T follicular helper cell (primary cell): ENCODE measurements at regions not wholly inside any gene's neighbourhood (a gene's known extent, or its start where the extent isn't known, plus 50 kb on each side); places are given as distances from the start of the nearest gene placed in this dataset.
"Not testable (repeated sequence)": the region's sequence is repeated elsewhere in the genome, so short reads cannot be mapped to it uniquely, and the experiment has no call there.

ENCODE experiments used
- DNase-seq: peaks from one replicate; pipeline ENCODE4 v3.0.0-alpha.2; 2020; ENCODE audit warnings: low read depth

DNA sequence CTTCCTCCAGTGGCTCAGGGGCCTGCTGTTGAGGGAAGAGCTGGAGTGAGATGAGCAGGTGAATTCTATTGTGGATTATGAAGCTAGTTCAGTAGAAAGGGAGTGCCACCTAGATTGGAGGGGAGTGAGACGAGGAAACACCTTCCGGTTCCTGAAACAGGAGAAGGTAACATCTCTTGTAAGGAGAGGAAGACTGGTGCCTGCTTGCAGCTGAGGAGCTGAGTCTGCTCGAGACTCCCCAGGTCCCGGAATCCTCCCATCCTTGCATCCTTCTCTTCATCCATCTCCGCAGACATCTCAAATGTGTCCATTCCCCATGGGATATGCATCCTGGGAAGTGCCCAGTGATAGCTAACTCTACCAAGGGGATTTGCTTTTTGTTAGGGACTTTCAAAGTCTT lies 242.9 kb upstream of the ZFP64 start:
- no peak for DNase-seq

DNA sequence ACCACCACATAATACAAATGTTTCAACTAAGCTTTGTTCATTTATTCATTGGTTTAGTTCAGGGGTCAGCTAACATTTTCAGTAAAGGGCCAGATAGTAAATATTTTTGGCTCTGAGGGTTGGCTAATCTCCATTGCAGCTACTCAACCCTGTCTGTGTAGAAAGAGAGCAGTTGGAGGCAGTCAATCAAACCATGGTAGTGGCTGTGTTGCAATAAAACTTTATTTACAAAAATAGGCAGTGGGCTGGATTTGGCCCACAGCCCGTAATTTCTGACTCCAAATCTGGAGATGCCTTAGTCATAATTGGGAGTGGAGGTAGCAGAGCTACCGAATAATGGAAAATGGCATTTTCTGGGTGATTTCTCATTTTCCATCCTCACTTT lies 242.5 kb upstream of the ZFP64 start:
- no peak for DNase-seq

DNA sequence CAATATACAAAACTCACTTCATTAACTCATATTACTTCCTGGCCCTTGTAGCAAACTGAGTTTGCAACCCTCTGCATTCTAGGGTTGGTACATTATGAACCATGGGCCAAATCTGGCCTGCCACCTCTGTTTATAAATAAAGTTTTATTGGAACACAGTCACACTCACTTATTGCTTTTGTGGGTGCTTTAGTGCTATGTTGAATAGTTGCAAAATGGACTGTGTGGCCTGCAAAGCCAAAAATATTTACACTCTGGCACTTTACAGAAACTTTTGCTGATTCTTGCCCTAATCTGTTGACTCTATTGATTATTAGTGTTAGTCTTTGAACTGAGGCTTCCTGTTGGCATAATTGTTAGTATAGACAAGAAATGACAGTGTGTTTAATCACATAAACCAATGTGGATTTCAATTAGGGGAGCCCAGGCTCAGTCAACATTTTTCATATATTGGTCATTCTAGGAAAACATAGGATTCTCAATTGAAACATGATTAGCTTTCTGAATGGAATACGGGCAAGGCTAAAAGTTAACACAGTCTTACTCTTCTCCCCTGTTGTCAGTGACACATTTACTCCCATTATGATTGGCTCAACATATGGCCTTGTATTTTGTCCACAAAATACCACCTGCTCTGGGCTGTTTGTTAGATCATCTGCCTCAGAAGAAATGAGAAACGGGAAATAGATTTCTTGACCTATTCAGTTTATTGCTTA lies 241.9 kb upstream of the ZFP64 start:
- DNase-seq: no peak

DNA sequence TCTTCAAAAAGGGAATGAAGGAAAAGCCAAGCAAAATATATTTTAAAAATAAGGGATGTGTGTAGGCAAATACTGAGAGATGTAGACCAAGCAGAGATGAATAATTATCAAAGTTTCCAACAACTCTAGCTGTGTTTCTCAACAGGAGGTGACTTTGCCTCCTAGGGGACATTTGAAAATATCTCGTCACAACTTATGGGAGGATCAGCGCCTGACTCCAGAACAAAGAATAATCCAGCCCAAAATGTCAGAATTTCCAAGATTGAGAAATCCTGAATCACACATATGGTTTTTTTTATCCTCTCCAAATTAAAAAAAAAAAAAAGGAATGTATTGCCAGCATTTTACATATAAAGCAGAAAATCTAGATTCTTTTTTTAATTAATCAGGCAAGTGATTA lies 241.2 kb upstream of the ZFP64 start:
- no peak for DNase-seq

DNA sequence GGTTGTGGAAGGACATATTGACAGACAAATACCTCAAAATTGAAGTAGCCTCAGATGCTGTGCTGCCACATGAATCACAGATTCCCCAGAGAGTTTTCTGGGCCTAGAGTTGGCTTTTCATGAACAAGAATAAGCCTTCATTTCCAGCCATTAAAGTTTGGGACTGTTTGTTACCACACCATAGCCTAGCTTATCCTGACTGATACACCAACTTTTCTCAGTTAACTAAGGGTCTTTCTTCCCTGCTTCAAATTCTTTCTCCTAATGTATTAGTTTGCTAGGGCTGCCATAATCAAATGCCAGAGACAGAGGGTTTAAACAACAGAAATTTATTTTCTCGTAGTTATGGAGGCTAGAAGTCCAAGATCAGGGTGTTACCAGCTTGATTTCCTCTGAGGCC lies 237.4 kb upstream of the ZFP64 start:
- DNase-seq: no peak

DNA sequence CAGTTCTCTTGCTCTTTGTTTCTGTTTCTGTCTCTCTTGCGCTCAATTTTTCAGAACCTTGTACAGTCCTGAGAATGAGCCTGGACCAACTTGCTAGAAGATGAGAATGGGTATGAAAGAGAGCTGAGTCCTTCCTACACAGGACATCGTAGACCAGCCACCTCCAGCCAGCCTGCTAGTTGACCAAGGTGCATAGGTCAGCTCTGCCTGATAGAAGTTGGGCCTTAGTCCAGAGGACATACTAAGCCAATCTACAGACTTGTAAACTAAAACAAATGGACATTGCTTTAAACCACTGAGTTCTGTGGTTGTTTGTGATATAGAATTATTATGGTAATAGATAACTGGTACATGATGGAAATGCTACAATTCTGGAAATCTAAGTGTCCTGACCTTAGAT lies 236.4 kb upstream of the ZFP64 start:
- no peak for DNase-seq

DNA sequence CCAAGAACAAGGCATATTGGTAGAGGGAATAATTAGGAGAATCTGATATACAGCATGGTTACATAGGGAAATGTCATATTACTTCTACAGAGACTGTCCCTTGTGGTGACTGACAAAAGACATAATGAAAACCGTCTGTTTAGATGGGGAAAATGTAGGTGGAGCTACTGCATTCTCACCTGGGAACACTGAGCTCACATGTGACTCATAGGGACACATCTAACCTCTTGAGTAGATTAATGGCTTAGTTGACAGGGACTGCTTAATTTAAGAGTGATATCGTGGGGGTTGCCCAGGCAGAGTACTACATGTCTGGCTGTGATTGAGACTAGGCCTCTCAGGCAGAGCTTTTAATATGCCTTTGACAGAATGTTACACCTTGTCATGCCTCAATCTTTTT lies 235.3 kb upstream of the ZFP64 start:
- no peak for DNase-seq

DNA sequence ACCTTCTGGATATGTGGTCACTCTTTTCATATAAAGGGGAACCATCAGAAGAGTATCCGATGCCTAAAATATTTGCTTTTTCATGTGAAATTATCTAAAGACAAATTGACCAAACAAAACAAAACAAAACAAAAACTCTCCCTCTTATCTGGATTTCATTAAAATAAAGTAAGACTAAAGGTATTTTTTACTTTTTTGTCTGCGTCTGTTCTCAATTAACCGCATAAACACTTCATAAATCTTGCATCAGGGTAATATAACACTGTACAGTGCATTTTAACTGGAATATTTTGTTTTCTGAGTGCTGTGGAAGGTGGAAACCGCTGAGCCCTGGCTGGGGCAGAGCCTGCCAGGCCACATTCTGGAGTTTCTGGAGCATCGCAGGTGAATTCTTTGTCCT lies 234.1 kb upstream of the ZFP64 start:
- DNase-seq: no peak

DNA sequence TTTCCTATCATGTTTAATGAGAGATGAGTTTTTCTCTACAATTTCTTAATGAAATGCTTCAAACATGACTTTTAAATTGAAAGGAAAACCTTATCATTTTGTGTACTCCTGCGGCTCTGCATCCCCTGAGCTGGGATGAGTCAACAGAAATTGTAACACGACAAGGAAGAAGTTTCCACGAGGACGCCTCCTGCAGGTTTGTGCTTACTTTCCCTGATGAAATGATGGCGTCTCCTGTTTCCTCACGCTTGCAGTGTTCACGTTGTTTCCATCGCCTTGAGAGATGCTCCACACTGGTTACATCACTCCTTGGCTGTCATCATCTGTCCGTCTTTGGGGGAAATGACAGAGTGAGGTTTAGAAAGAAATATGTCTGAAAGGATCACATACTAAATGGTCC lies 233.7 kb upstream of the ZFP64 start:
- DNase-seq: no peak

DNA sequence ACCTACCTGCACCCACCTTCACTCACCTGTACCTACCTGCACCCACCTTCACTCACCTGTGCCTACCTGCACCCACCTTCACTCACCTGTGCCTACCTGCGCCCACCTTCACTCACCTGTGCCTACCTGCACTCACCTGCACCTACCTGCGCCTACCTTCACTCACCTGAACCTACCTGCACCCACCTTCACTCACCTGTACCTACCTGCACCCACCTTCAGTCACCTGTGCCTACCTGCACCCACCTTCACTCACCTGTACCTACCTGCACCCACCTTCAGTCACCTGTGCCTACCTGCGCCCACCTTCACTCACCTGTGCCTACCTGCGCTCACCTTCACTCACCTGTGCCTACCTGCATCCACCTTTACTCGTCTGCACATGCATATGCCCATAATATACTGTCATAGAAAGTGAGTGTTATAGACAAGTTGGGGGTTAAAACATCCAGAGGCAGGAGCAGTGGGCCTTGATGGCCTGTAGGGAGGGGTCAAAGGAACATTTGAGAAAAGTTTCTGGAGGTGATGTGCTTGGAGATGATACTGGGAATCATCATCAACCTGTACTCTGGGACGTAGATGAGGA lies 232.9 kb upstream of the ZFP64 start:
- DNase-seq: not testable (repeated sequence)

DNA sequence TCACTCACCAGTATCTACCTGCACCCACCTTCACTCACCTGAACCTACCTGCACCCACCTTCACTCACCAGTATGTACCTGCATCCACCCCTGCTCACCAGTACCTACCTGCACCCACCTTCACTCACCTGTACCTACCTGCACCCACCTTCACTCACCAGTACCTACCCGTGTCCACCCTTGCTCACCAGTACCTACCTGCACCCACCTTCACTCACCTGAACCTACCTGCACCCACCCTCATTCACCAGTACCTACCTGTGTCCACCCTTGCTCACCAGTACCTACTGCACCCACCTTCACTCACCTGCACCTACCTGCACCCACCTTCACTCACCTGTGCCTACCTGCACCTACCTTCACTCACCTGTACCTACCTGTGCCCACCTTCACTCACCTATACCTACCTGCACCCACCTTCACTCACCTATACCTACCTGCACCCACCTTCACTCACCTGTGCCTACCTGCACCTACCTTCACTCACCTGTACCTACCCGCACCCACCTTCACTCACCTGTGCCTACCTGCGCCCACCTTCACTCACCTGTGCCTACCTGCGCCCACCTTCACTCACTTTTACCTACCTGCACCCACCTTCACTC lies 232.1 kb upstream of the ZFP64 start:
- DNase-seq: not testable (repeated sequence)

DNA sequence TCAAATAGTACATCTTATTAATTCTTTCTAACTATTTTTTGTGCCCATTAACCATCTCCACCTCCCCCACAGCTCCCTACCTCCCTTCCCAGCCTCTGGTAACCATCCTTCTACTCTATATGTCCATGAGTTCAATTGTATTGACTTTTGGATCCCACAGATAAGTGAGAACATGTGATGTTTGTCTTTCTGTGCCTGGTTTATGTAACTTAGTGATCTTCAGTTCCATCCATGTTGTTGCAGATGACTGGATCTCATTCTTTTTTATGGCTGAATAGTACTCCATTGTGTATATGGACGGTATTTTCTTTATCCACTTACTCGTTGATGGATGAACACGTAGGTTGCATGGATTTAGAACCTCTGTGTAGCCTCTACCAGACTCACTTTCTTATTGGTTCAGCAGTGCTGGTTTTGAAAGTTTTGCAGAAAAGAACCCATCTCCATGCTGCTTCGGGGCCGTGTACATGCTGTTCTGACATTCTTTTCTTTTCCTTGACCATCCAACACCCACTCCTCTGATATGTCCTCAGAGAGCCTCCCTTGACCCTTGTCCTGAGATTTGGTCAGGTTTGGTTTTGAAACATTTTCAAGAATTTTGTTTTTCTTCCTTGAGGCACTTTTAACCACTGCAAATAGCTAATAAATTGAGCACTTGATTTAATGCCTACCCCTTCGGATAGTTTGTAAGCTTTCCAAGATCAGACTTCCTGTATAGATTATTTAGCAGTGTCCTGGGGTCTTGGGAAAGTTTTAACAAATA lies 231.2 kb upstream of the ZFP64 start:
- no peak for DNase-seq

DNA sequence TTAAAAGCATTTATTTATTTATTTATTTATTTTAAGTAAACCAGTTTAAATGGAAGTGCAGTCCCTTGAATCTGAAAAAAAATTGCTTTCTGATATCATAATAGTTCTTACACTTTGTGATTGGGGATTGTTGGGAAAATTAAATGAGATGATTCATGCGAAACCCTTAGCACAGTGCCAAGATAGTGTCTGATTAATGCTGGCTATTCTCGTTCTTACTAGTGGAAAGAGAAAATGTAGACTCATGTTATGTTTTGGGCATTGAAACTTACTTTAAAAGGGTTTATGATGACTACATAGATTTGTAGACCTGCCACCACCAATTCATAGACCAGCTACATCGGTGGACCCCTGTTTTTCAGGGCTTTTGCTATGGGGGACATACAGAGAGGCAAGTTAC lies 229.2 kb upstream of the ZFP64 start:
- no peak for DNase-seq

DNA sequence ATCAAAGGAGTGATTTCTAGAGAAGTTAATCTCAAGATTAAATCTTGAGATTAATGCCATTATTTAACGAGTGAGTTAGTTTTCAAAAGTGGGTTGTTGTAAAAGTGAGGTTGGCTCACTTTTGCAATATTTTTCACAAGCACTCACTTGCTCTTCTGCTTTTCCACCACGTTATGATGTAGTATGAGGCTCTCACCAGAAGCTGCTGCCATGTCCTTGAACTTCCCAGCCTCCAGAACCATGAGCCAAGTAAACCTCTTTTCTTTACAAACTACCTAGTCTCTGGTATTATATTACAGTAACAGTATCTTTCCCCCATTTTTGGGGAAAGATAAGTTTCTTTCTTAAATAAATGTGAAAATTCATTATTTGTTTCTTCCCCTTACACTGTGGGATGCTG lies 227.6 kb upstream of the ZFP64 start:
- DNase-seq: no peak

DNA sequence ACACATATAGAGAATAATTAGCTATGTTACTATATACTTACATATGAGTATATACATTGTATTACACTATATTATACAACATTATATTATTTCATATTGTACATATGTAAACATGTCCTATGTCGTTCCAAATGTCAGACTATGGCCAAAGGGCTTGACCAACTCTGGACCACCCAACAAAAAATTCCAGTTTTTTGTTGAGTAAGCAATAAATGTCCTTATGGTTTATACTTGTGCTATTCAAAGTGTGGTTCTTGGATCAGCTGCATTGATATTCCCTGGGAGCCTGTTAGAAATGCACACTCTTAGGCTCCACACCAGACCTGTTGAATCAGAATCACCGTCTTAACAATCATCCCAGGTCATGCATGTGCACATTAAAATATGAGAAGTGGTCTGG lies 225.4 kb upstream of the ZFP64 start:
- DNase-seq: no peak

DNA sequence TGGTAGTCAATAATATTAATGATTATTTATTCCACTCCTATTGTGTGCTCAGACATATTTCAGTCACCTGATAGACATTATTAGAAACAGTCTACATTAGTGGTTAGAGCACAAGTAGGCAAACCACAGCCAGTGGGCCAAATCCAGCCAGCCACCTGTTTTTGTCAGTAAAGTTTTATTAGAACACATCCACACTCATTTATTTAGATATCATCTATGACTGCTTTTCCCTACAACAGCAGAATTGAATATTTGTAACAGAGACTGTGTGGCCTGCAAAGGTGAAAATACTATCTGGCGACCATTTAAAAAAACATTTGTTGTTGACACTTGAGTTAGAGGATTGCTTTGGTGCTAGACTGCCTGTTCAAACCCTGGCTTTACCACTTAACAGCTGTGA lies 220.0 kb upstream of the ZFP64 start:
- no peak for DNase-seq

DNA sequence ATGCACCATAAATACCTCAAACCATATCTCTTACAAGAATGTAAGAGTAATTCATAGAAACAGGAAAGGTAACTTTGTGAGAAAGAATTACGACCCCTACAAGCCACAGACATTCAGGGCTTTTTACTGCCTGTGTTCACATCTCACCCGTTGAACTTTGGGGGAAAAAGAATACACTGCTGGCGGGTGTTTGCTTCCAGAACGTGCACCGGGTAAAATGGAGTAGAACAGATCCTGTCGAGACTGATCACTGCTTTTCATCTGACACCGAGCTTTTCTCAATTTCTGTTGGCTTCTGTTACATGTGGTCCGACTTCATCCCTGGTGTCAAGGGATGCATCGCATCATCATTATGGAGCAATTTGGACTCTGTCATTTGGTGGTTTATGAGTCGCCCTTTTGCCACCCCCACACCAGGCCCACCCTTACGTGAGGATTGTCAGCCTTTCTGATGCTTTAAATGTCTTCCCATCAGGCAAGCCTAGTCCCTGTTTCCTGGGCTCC lies 219.2 kb upstream of the ZFP64 start:
- DNase-seq: no peak

DNA sequence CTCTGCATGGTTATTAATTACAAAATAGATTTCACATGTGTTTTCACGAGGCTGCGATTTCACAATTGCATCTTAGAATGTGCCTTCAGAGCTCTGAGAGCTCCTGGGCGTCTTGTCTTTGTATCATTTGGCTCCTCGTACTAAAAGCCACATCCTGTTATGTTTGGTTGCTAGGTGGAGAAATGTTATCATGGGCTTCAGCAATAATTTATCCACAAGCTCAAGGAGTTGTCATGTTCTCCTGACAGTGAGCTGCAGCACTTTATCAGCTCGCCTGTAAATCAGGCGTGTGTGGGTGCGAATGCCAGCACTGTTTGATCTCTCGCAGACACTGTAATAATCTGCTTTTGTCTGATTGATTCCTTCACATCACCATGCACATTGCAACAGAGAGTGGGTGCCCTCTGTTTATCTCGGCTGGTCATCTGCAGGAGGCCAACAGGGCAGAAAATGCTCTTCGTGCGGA lies 218.6 kb upstream of the ZFP64 start:
- peak; percentile 48 for DNase-seq

DNA sequence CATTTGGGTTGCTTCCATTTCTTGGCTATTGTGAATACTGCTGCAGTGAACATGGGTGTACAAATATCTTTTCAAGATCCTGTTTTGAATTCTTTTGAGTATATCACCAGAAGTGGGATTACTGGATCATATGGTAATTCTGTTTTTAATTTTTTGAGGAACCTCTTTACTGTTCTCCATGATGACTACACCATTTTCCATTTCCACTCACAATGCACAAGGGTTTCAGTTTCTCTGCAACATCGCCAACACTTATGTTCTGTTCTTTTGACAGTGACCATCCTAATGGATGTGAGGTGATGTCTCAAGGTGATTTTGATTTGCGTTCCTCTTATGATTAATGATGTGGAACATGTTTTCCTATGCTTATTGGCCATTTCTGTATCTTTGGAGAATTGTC lies 214.4 kb upstream of the ZFP64 start:
- DNase-seq: no peak

DNA sequence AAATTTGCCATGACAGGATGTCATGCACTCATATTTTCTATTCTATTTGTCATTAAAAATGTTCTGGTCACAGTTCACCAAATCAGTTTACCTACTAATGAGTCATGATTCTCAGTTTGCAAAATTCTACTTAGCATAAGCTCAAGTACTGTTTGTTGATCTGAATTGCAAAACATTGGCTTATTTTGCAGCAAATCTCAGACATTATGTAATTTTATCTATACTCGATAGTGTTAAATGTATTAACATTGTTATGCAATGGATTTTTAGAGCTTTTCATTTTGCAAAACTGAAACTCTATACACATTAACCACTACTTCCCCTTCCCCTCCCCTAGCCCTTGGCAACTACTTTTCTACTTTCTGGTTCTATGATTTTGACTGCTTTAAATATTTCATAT lies 213.8 kb upstream of the ZFP64 start:
- DNase-seq: no peak

DNA sequence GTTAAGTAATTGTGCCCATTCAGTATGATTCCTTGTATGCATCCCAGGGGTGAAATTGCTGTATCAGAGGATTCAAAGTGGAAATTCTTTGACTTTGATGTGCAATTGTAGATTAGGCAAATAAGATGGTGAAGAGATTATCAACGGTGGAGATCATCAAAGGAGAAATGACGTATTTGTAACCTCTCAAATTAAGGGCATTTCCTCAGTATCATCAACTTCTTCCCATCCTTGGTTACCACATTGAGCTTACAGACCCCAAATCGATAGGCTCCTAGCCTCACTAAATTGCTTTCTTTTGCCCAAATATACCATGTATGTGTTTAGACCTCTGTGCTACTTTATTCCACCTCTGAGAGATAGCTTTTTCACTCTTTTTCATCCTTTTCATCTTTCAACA lies 213.1 kb upstream of the ZFP64 start:
- no peak for DNase-seq

DNA sequence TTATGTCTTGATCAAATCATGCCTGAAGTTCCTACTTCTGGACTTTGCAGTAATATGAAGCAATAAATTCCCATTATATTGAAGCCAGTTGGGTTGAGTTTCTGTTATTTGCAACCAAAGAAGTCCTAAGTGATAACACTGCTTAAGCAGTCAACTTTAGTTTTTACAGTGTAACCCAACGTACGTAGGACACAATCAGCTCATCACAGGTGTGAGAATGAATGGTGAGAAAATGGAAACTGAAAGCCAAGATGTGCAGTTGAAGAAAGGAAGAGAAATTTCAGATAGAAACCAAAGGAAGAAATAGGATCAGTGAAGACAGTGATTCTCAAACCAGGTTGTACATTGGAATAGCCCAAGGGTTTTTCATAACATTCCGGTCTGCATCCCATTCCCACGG lies 211.4 kb upstream of the ZFP64 start:
- no peak for DNase-seq

DNA sequence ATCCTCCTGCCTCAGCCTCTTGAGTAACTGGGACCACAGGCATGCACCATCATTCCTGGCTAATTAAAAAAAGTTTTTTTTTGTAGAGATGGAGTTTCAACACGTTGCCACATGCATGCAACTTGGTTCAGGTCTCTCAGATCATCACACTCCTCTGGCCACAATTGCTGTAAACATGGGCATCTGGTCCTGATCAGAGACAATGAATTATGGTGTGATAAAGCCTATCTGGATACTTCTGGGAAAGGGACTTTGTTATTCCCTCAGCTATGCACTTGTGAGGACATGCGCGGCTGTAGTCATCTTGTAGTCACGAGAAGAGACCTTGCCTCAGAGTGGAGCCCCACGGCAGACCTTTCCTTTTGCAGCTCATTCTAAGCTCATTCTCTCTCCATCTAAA lies 210.9 kb upstream of the ZFP64 start:
- no peak for DNase-seq
